Erythroblast (primary cell): ENCODE measurements at regions not wholly inside any gene's neighbourhood (a gene's known extent, or its start where the extent isn't known, plus 50 kb on each side); places are given as distances from the start of the nearest gene placed in this dataset.

ENCODE experiments used
- GATA1 ChIP-seq: IDR thresholded peaks from 2 replicates; pipeline ENCODE4 v1.6.1; 2011; ENCODE audit warnings: low read depth, mild to moderate bottlenecking, control low read depth, low read length, moderate library complexity
- POLR2A ChIP-seq: IDR thresholded peaks from 2 replicates; pipeline ENCODE4 v1.6.1; 2011; ENCODE audit warnings: mild to moderate bottlenecking, low read length

- TF ChIP-seq POLR2A (no peak), GATA1 (no peak)
Observed at GRCh38 chr4:148923881-148924280, 481.7 kb upstream of the NR3C2 start.
